Astrocyte (in vitro differentiated cells and primary cell): ENCODE measurements at regions not wholly inside any gene's neighbourhood (a gene's known extent, or its start where the extent isn't known, plus 50 kb on each side); places are given as distances from the start of the nearest gene placed in this dataset.

Source experiments
- DNase-seq: peaks from one replicate; pipeline ENCODE4 v3.0.0-alpha.2; 2010; ENCODE audit warnings: low read depth
- FAIRE-seq: peaks from 2 replicates; lab custom pipeline; 2011; peaks lifted over from hg19 to GRCh38; lab: Jason Lieb, UNC
- H2AFZ ChIP-seq: 2 replicates; pipeline ENCODE4 v1.6.0; 2012; ENCODE audit warnings: low read depth, low read length, inconsistent platforms
- H3K27ac ChIP-seq: 2 replicates; pipeline ENCODE4 v1.5.1; 2011; ENCODE audit warnings: low read depth, low read length, inconsistent platforms
- H3K27me3 ChIP-seq: 2 replicates; pipeline ENCODE4 v1.6.0; 2011; ENCODE audit warnings: low read length, inconsistent platforms; ENCODE audit not compliant: insufficient read depth
- H3K36me3 ChIP-seq: 2 replicates; pipeline ENCODE4 v1.5.1; 2011; ENCODE audit warnings: low read length, inconsistent platforms; ENCODE audit not compliant: insufficient read depth
- H3K4me1 ChIP-seq: 2 replicates; pipeline ENCODE4 v1.5.1; 2011; ENCODE audit warnings: low read length, inconsistent platforms; ENCODE audit not compliant: insufficient read depth
- H3K4me2 ChIP-seq: 2 replicates; pipeline ENCODE4 v1.6.0; 2012; ENCODE audit warnings: low read length, inconsistent platforms
- H3K4me3 ChIP-seq: 2 replicates; pipeline ENCODE4 v1.5.1; 2011; ENCODE audit warnings: low read depth, mild to moderate bottlenecking, low read length, inconsistent platforms; ENCODE audit not compliant: insufficient read depth
- H3K79me2 ChIP-seq: 2 replicates; pipeline ENCODE4 v1.6.0; 2012; ENCODE audit warnings: mild to moderate bottlenecking, low read length, inconsistent platforms; ENCODE audit not compliant: insufficient read depth
- H3K9ac ChIP-seq: 2 replicates; pipeline ENCODE4 v1.6.0; 2012; ENCODE audit warnings: mild to moderate bottlenecking, low read length, inconsistent platforms
- H3K9me3 ChIP-seq: 2 replicates; pipeline ENCODE4 v1.5.1; 2012; ENCODE audit warnings: low read depth, mild to moderate bottlenecking, low read length, inconsistent platforms; ENCODE audit not compliant: insufficient read depth
- H4K20me1 ChIP-seq: 2 replicates; pipeline ENCODE4 v1.6.0; 2012; ENCODE audit warnings: low read length, inconsistent platforms; ENCODE audit not compliant: insufficient read depth
- H3K27ac Mint-ChIP-seq: one replicate; pipeline ENCODE4 v1.8.0; 2021; ENCODE audit warnings: mild to moderate bottlenecking, mixed read lengths; ENCODE audit not compliant: unreplicated experiment
- H3K27me3 Mint-ChIP-seq: one replicate; pipeline ENCODE4 v1.8.0; 2021; ENCODE audit warnings: low read depth, mixed read lengths; ENCODE audit not compliant: unreplicated experiment
- H3K36me3 Mint-ChIP-seq: one replicate; pipeline ENCODE4 v1.8.0; 2021; ENCODE audit warnings: low read depth, mixed read lengths; ENCODE audit not compliant: unreplicated experiment
- H3K4me1 Mint-ChIP-seq: one replicate; pipeline ENCODE4 v1.8.0; 2021; ENCODE audit warnings: low read depth, mixed read lengths; ENCODE audit not compliant: unreplicated experiment
- H3K4me3 Mint-ChIP-seq: one replicate; pipeline ENCODE4 v1.8.0; 2021; ENCODE audit warnings: mild to moderate bottlenecking, moderate library complexity, mixed read lengths; ENCODE audit not compliant: unreplicated experiment
- H3K9me3 Mint-ChIP-seq: one replicate; pipeline ENCODE4 v1.8.0; 2021; ENCODE audit warnings: mild to moderate bottlenecking, mixed read lengths; ENCODE audit not compliant: unreplicated experiment
- CTCF ChIP-seq: IDR thresholded peaks from 2 replicates; pipeline ENCODE4 v1.5.1; 2011; ENCODE audit warnings: low read depth, mild to moderate bottlenecking, inconsistent platforms, low read length, moderate library complexity; ENCODE audit not compliant: insufficient read depth
- EZH2 ChIP-seq: IDR thresholded peaks from 2 replicates; pipeline ENCODE4 v1.6.1; 2012; ENCODE audit warnings: mild to moderate bottlenecking, low read length, inconsistent platforms; ENCODE audit not compliant: insufficient read depth

- no peak overlapping the region for H3K9ac ChIP-seq
- peaks cover 8% of the 10 kb centered on the region for H3K27me3 Mint-ChIP-seq
- H3K4me1 ChIP-seq: no peaks in the 10 kb centered on the region
- peaks cover under 1% of the 10 kb centered on the region for H3K27me3 ChIP-seq
- no peak overlapping the region for H3K27ac ChIP-seq
- no peak overlapping the region for H3K27ac Mint-ChIP-seq
- no peak overlapping the region for H3K4me3 ChIP-seq
- no peaks in the 10 kb centered on the region for H4K20me1 ChIP-seq
- peaks cover 4% of the 10 kb centered on the region for H3K9me3 ChIP-seq
- H3K4me2 ChIP-seq: no peak overlapping the region
- peaks cover 1% of the 10 kb centered on the region for H3K4me1 Mint-ChIP-seq
- H3K79me2 ChIP-seq: no peaks in the 10 kb centered on the region
- peaks cover 7% of the 10 kb centered on the region for H3K9me3 Mint-ChIP-seq
- DNase-seq: peak; percentile 37
- no peaks in the 10 kb centered on the region for H3K36me3 ChIP-seq
- H3K36me3 Mint-ChIP-seq: no peaks in the 10 kb centered on the region
- FAIRE-seq: no peak
- H2AFZ ChIP-seq: no peak overlapping the region
- H3K4me3 Mint-ChIP-seq: no peak overlapping the region
- TF ChIP-seq CTCF: no peak
- no peak for TF ChIP-seq EZH2
Observed at GRCh38 chr16:64311241-64311640, 810.6 kb downstream of the CDH11 start.

DNA sequence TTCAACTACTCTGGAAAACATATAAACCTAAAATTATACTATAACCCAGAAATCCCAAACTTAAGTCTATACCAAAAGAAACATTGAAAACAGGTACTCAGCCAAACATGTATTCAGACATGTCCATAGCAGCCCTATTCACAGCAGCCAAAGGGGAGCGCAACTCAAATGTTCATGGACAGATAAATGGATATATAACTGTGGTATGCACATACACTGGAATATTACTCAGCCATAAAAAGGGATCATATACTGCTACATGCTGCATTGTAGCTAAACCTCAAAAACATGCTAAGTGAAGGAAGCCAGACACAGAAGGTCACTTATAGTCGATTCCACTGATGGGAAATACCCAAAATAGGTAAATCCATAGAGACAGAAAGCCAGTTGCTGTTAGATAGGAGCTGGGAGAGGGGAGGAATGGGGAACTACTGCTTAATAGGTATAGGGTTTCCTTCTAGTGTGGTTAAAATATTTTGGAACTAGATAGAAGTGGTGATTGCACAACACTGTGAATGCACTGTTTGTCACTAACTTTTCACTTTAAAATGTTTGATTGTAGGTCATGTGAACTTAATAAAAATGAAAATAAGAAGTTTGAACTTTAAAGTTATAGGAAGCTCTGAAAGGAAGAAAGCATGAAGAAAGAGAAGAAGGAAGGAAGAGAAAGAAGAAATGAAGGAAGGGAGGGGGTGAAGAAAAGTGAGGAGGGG is 812.3 kb downstream of the CDH11 start:
- Histone ChIP-seq H3K9ac (no peak overlapping the region), H2AFZ (no peak overlapping the region), H3K79me2 (no peaks in the 10 kb centered on the region), H3K4me1 (no peaks in the 10 kb centered on the region), H3K36me3 (no peaks in the 10 kb centered on the region), H3K27ac (no peak overlapping the region), H3K27me3 (peaks cover 2% of the 10 kb centered on the region), H4K20me1 (no peaks in the 10 kb centered on the region), H3K9me3 (peaks cover 4% of the 10 kb centered on the region), H3K4me2 (no peak overlapping the region), H3K4me3 (no peak overlapping the region)
- Mint-ChIP-seq H3K4me1 (peaks cover 1% of the 10 kb centered on the region), H3K36me3 (no peaks in the 10 kb centered on the region), H3K9me3 (peaks cover 7% of the 10 kb centered on the region), H3K27me3 (peaks cover 9% of the 10 kb centered on the region), H3K4me3 (no peak overlapping the region), H3K27ac (no peak overlapping the region)
- TF ChIP-seq CTCF: no peak
- TF ChIP-seq EZH2: no peak
- DNase-seq: no peak
- FAIRE-seq: no peak

- Mint-ChIP-seq H3K9me3 (peaks cover 7% of the 10 kb centered on the region), H3K36me3 (no peaks in the 10 kb centered on the region), H3K27me3 (peaks cover 9% of the 10 kb centered on the region), H3K27ac (no peak overlapping the region), H3K4me3 (no peak overlapping the region), H3K4me1 (peaks cover 1% of the 10 kb centered on the region)
- H3K4me3 ChIP-seq: no peak overlapping the region
- no peak overlapping the region for H2AFZ ChIP-seq
- H3K27me3 ChIP-seq: peaks cover 2% of the 10 kb centered on the region
- no peak overlapping the region for H3K27ac ChIP-seq
- TF ChIP-seq CTCF (no peak), EZH2 (no peak)
- FAIRE-seq (no peak), DNase-seq (no peak)
- H3K4me1 ChIP-seq: no peaks in the 10 kb centered on the region
- H4K20me1 ChIP-seq: no peaks in the 10 kb centered on the region
- no peak overlapping the region for H3K9ac ChIP-seq
- H3K36me3 ChIP-seq: no peaks in the 10 kb centered on the region
- peaks cover 4% of the 10 kb centered on the region for H3K9me3 ChIP-seq
- H3K4me2 ChIP-seq: no peak overlapping the region
- H3K79me2 ChIP-seq: no peaks in the 10 kb centered on the region
Observed at GRCh38 chr16:64308721-64309120, 813.1 kb downstream of the CDH11 start.
